ENCODE measurements at regions not wholly inside any gene's neighbourhood (a gene's known extent, or its start where the extent isn't known, plus 50 kb on each side); places are given as distances from the start of the nearest gene placed in this dataset.
"Not testable (repeated sequence)": the region's sequence is repeated elsewhere in the genome, so short reads cannot be mapped to it uniquely, and the experiment has no call there.

DNA sequence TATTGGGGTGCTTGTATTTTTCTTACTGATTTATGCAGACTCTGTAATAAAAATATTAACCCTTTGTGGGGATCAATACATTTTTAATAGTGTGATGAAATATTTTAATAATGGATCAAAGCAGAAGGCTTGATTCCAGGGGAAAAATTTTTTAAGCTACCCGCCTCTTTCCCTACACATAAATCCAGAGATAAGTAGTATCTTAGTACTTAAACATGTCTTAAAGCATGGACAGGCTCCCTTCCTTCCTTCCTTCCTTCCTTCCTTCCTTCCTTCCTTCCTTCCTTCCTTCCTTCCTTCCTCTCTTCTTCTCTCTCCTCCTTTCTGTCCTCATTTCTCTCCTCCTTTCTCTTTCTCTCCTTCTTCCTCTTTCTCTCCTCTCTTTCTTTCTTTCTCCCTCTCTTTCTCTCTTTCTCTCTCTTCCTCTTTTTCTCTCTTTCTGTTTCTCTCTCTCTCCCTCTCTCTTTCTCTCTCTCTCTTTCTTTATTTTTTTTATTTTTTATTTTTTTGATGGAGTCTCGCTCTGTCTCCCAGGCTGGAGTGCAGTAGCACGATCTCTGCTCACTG lies 78.0 kb upstream of the SPRY4 start:
- Histone ChIP-seq H3K9me3 (ENCODE audit: control insufficient read depth in 5 of 5, low read length in 5 of 5) (no peaks in the 10 kb centered on the region), H3K27ac (ENCODE audit: low read depth, low read length) (no peak overlapping the region), H3K36me3 (ENCODE audit: control insufficient read depth in 5 of 5, insufficient read depth in 5 of 5, low read length in 5 of 5) (no peaks in the 10 kb centered on the region), H3K9ac (ENCODE audit: low read length in 5 of 5) (no peak overlapping the region), H3K4me3 (ENCODE audit: low read depth in 1 of 5, low read length in 5 of 5) (no peak overlapping the region), H3K27me3 (ENCODE audit: control insufficient read depth in 5 of 5, insufficient read depth in 4 of 5, low read length in 5 of 5) (no peaks in the 10 kb centered on the region), H3K4me1 (ENCODE audit: control insufficient read depth in 5 of 5, insufficient read depth in 5 of 5, low read length in 5 of 5) (peaks cover 0 to 22% (median 15%) of the 10 kb centered on the region in 5 donors)

DNA sequence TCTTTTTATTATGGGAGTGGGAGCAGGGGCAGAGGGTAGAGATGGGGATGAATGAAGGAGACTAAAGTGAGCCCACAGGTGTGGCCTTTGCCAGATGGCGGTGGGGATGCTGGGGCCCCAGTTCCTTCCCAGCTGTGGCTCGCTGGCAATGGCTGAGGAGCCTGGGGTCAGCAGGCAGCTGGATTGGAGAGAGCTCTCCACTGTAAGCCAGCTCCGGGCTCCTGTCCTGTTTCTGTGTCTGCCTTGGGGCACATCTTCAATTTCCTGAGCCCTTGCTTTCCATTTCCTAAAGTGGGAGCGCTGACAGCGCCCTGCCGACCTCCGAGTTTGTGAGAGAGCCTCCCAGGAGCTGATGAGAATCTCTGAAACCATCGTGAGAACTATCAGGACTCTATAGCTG lies 75.6 kb upstream of the SPRY4 start:
- no peaks in the 10 kb centered on the region for H3K36me3 ChIP-seq (ENCODE audit: control insufficient read depth in 5 of 5, insufficient read depth in 5 of 5, low read length in 5 of 5)
- no peak overlapping the region for H3K27ac ChIP-seq (ENCODE audit: low read depth, low read length)
- peaks cover 0 to 15% (median 11%) of the 10 kb centered on the region in 5 donors for H3K9me3 ChIP-seq (ENCODE audit: control insufficient read depth in 5 of 5, low read length in 5 of 5)
- H3K27me3 ChIP-seq (ENCODE audit: control insufficient read depth in 5 of 5, insufficient read depth in 4 of 5, low read length in 5 of 5): no peaks in the 10 kb centered on the region
- H3K9ac ChIP-seq (ENCODE audit: low read length in 5 of 5): no peak overlapping the region
- H3K4me3 ChIP-seq (ENCODE audit: low read depth in 1 of 5, low read length in 5 of 5): no peak overlapping the region
- H3K4me1 ChIP-seq (ENCODE audit: control insufficient read depth in 5 of 5, insufficient read depth in 5 of 5, low read length in 5 of 5): peaks cover 0 to 18% (median 10%) of the 10 kb centered on the region in 5 donors

DNA sequence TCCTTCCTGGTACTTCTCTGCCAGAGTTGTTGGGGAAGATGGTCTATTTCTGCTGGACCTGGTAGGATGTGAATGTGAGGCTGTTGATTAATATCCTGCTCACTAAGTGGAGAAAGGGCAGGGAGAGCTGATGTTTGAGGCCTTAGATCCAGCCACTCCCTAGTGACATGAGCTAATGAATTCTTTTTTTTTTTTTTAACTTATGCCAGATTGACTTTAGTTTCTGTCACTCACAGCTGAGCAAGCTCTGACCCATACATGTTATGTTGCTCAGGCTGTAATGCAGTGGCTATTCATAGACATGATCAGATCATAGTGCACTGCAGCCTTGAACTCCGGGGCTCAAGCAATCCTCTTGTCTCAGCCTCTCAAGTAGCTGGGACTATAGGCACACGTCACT lies 75.1 kb upstream of the SPRY4 start:
- H3K9ac ChIP-seq (ENCODE audit: low read length in 5 of 5): no peak overlapping the region

DNA sequence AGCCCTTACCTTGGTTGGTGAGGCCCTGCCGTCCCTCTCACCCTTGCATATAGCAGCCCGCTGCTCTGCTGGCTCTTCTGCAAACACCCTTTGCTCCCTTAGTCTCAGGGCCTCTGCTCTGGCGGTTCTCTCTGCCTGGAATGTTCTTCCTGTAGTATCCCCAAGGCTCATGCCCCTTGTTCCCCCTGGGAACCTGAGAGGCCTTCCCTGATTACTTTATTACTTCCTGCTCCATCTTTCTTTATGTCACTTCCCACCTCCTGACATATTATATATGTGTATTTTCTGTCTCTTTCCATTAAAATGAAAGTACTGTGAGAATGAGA lies 73.9 kb upstream of the SPRY4 start:
- no peaks in the 10 kb centered on the region for H3K36me3 ChIP-seq (ENCODE audit: control insufficient read depth in 5 of 5, insufficient read depth in 5 of 5, low read length in 5 of 5)
- no peak overlapping the region for H3K9ac ChIP-seq (ENCODE audit: low read length in 5 of 5)
- H3K27ac ChIP-seq (ENCODE audit: low read depth, low read length): no peak overlapping the region
- H3K4me1 ChIP-seq (ENCODE audit: control insufficient read depth in 5 of 5, insufficient read depth in 5 of 5, low read length in 5 of 5): peaks cover 0 to 18% (median 10%) of the 10 kb centered on the region in 5 donors
- no peak overlapping the region for H3K4me3 ChIP-seq (ENCODE audit: low read depth in 1 of 5, low read length in 5 of 5)
- H3K27me3 ChIP-seq (ENCODE audit: control insufficient read depth in 5 of 5, insufficient read depth in 4 of 5, low read length in 5 of 5): no peaks in the 10 kb centered on the region
- peaks cover 0 to 15% (median 11%) of the 10 kb centered on the region in 5 donors for H3K9me3 ChIP-seq (ENCODE audit: control insufficient read depth in 5 of 5, low read length in 5 of 5)

More for the DNA sequence above, 75.1 kb upstream of the SPRY4 start:
- Histone ChIP-seq H3K27ac (ENCODE audit: low read depth, low read length) (no peak overlapping the region), H3K9me3 (ENCODE audit: control insufficient read depth in 5 of 5, low read length in 5 of 5) (peaks cover 0 to 15% (median 11%) of the 10 kb centered on the region in 5 donors), H3K36me3 (ENCODE audit: control insufficient read depth in 5 of 5, insufficient read depth in 5 of 5, low read length in 5 of 5) (no peaks in the 10 kb centered on the region), H3K4me1 (ENCODE audit: control insufficient read depth in 5 of 5, insufficient read depth in 5 of 5, low read length in 5 of 5) (peaks cover 0 to 18% (median 10%) of the 10 kb centered on the region in 5 donors), H3K4me3 (ENCODE audit: low read depth in 1 of 5, low read length in 5 of 5) (no peak overlapping the region), H3K27me3 (ENCODE audit: control insufficient read depth in 5 of 5, insufficient read depth in 4 of 5, low read length in 5 of 5) (no peaks in the 10 kb centered on the region)

DNA sequence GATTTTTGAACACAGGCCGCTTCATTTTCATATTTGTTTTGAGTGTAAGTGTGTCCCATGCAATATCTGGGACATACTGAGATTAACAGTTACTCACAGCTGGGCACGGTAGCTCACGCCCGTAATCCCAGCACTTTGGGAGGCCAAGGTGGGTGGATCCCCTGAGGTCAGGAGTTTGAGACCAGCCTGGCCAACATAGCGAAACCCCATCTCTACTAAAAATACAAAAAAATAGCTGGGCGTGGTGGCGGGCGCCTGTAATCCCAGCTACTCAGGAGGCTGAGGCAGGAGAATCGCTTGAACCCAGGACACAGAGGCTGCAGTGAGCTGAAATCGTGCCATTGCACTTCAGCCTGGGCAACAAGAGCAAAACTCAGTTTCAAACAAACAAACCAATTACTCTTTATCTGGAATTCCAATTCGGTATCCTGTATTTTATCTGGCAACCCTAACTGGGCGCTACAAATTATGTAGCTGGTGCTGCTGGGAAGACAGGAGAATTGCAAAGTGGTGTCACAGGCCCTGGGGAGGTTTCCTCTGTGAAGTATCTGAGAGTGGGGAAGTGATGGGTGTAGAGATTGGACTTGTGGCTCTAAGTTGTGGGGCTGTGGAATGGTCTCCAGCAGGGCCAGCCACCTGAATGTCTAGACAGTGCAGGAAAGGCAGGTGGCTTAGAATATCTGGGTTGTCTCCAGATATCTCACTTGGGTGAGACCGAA lies 73.3 kb upstream of the SPRY4 start:
- not testable (repeated sequence) for H3K4me3 ChIP-seq (ENCODE audit: low read depth in 1 of 5, low read length in 5 of 5); H3K9ac ChIP-seq (ENCODE audit: low read length in 5 of 5); H3K27ac ChIP-seq (ENCODE audit: low read depth, low read length); H3K36me3 ChIP-seq (ENCODE audit: control insufficient read depth in 5 of 5, insufficient read depth in 5 of 5, low read length in 5 of 5); H3K27me3 ChIP-seq (ENCODE audit: control insufficient read depth in 5 of 5, insufficient read depth in 4 of 5, low read length in 5 of 5)
- H3K9me3 ChIP-seq (ENCODE audit: control insufficient read depth in 5 of 5, low read length in 5 of 5): peaks cover 0 to 15% (median 11%) of the 10 kb centered on the region in 5 donors
- H3K4me1 ChIP-seq (ENCODE audit: control insufficient read depth in 5 of 5, insufficient read depth in 5 of 5, low read length in 5 of 5): peaks cover 0 to 18% (median 10%) of the 10 kb centered on the region in 5 donors

DNA sequence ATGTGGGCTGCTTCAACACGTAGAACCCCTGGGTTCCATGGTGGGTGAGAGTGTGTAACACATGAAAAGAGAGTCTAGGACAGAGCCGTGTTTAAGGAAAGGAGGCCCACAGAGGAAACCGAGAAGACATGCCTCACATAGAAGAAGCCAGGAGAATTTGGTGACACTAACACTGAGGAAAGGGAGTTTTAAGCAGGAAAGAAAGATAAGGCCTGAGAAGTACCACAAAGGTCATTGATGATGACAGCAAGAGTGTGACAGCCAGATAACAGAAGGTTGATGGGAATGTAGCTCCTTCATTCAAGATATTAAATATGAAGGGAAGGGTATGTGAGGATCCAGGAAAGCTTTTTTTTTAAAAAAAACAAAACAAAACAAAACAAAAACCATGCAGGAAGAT lies 72.4 kb upstream of the SPRY4 start:
- no peaks in the 10 kb centered on the region for H3K27me3 ChIP-seq (ENCODE audit: control insufficient read depth in 5 of 5, insufficient read depth in 4 of 5, low read length in 5 of 5)
- H3K27ac ChIP-seq (ENCODE audit: low read depth, low read length): no peak overlapping the region
- H3K9me3 ChIP-seq (ENCODE audit: control insufficient read depth in 5 of 5, low read length in 5 of 5): peaks cover 0 to 15% (median 11%) of the 10 kb centered on the region in 5 donors
- peaks cover 0 to 18% (median 10%) of the 10 kb centered on the region in 5 donors for H3K4me1 ChIP-seq (ENCODE audit: control insufficient read depth in 5 of 5, insufficient read depth in 5 of 5, low read length in 5 of 5)
- H3K36me3 ChIP-seq (ENCODE audit: control insufficient read depth in 5 of 5, insufficient read depth in 5 of 5, low read length in 5 of 5): no peaks in the 10 kb centered on the region
- no peak overlapping the region for H3K9ac ChIP-seq (ENCODE audit: low read length in 5 of 5)
- no peak overlapping the region for H3K4me3 ChIP-seq (ENCODE audit: low read depth in 1 of 5, low read length in 5 of 5)

DNA sequence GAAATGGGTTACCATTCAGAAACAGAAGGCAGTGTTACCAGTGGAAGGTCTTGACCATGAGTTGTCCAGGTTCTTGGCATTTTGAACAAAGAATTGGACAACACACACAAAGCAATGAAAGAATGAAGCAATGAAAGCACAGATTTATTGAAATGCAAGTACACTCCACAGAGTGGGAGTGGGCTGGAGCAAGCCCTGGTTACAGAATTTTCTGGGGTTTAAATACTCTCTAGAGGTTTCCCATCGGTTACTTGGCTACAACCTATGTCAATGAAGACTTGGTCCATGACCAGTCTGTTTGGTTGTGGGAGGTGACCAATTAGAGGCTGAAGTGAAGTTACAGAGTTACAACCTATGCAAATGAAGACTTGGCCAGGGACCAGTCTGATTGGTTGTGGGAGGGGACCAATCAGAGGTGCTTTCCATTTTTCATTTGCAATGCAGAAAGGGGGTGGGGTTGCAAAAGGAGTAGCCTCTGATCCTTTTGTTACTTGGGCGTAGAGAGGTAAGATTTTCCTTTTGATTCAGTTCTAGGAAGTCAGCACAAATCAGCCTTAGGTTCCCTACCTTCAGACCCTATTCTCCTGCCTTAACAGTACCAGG lies 71.7 kb upstream of the SPRY4 start:
- Histone ChIP-seq H3K9me3 (ENCODE audit: control insufficient read depth in 5 of 5, low read length in 5 of 5) (peaks cover 0 to 15% (median 11%) of the 10 kb centered on the region in 5 donors), H3K4me3 (ENCODE audit: low read depth in 1 of 5, low read length in 5 of 5) (no peak overlapping the region), H3K4me1 (ENCODE audit: control insufficient read depth in 5 of 5, insufficient read depth in 5 of 5, low read length in 5 of 5) (peaks cover 0 to 20% (median 12%) of the 10 kb centered on the region in 5 donors), H3K9ac (ENCODE audit: low read length in 5 of 5) (no peak overlapping the region), H3K27ac (ENCODE audit: low read depth, low read length) (no peak overlapping the region), H3K36me3 (ENCODE audit: control insufficient read depth in 5 of 5, insufficient read depth in 5 of 5, low read length in 5 of 5) (no peaks in the 10 kb centered on the region), H3K27me3 (ENCODE audit: control insufficient read depth in 5 of 5, insufficient read depth in 4 of 5, low read length in 5 of 5) (no peaks in the 10 kb centered on the region)

DNA sequence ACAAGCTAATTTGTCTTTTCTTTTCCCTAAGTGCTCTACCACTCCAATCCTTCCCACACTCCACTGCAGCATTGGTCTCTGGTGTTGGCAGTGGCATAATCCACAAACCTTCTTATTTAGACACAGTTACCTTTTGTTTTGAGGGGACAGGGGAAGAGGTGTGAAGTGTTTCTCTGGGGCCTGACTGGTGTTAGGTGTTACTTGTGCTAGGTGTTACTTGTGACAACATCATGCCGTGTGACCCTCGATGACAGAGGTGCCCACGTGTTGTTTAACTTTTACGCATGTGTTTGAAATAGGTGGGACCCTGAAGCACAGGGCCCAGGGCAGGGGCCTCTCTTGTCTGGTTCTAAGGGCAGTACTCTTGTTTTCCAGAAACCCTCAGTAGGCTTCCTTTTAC lies 70.5 kb upstream of the SPRY4 start:
- H3K4me3 ChIP-seq (ENCODE audit: low read depth in 1 of 5, low read length in 5 of 5): no peak overlapping the region
- H3K36me3 ChIP-seq (ENCODE audit: control insufficient read depth in 5 of 5, insufficient read depth in 5 of 5, low read length in 5 of 5): no peaks in the 10 kb centered on the region
- peaks cover 0 to 30% (median 22%) of the 10 kb centered on the region in 5 donors for H3K4me1 ChIP-seq (ENCODE audit: control insufficient read depth in 5 of 5, insufficient read depth in 5 of 5, low read length in 5 of 5)
- H3K9me3 ChIP-seq (ENCODE audit: control insufficient read depth in 5 of 5, low read length in 5 of 5): peaks cover 0 to 15% (median 11%) of the 10 kb centered on the region in 5 donors
- no peak overlapping the region for H3K27ac ChIP-seq (ENCODE audit: low read depth, low read length)
- H3K27me3 ChIP-seq (ENCODE audit: control insufficient read depth in 5 of 5, insufficient read depth in 4 of 5, low read length in 5 of 5): no peaks in the 10 kb centered on the region
- no peak overlapping the region for H3K9ac ChIP-seq (ENCODE audit: low read length in 5 of 5)

DNA sequence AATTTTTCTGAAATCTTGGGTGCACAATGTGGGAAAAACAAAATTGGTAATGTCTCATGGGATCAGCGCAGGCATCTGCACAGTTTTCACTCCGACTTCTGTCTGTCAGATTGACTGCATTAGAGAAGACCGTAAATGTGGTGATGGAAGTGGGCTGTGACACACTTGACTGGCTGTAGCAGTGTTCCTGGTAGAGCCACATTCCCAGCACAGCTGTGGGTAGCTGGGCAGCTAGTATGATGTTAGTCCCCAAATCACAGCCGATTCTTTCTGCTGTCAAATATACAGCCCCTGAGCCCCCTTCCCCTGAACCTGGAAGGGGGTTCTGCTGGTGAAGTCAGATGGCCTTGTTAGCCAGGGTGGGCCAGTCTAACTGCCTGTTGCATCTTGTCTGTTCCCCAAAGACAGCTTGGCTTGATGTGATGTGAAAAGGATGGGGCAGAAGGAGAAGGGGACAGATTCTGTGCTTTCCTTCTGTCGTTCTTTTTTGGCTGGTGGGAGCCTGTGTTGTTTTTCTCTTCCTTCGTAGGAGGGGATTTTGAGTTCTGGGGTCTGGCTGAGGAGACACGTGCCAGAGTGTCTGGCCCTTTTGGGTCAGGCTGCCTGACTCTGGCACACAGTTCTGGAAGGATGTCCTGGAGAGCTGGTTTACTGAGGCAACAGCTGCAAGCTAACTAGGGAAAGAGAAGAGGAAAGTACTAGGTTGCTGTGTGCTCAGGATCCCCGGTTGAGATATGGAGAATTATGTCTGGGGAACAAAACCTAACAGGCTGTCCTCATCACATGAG lies 66.4 kb upstream of the SPRY4 start:
- Histone ChIP-seq H3K9ac (ENCODE audit: low read length in 5 of 5) (no peak overlapping the region), H3K27ac (ENCODE audit: low read depth, low read length) (no peak overlapping the region), H3K4me3 (ENCODE audit: low read depth in 1 of 5, low read length in 5 of 5) (no peak overlapping the region), H3K9me3 (ENCODE audit: control insufficient read depth in 5 of 5, low read length in 5 of 5) (peaks cover 0 to 6% (median 4%) of the 10 kb centered on the region in 5 donors), H3K36me3 (ENCODE audit: control insufficient read depth in 5 of 5, insufficient read depth in 5 of 5, low read length in 5 of 5) (no peaks in the 10 kb centered on the region), H3K4me1 (ENCODE audit: control insufficient read depth in 5 of 5, insufficient read depth in 5 of 5, low read length in 5 of 5) (peaks cover 8 to 40% (median 37%) of the 10 kb centered on the region in 5 donors), H3K27me3 (ENCODE audit: control insufficient read depth in 5 of 5, insufficient read depth in 4 of 5, low read length in 5 of 5) (no peaks in the 10 kb centered on the region)

DNA sequence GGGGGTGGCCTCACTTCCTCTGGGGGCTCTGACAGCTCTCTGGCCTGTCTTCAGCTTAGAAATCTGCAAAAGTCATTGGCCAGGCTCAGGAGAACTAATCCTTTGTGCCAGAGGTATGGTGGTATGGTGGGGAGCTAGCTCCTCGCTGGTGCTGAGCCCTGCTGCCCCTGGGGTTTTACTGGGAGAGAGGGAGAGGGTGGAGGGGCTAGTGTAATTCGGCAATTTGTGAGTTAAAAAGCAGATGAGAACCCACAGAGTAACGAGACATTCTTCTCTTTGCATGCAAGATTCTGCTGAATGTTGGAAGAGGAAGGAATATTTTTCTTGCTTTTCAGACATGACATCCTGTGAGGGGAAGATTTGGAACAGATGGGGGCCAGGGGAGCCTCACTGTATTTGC lies 65.5 kb upstream of the SPRY4 start:
- H3K4me3 ChIP-seq (ENCODE audit: low read depth in 1 of 5, low read length in 5 of 5): no peak overlapping the region
- H3K36me3 ChIP-seq (ENCODE audit: control insufficient read depth in 5 of 5, insufficient read depth in 5 of 5, low read length in 5 of 5): no peaks in the 10 kb centered on the region
- H3K27me3 ChIP-seq (ENCODE audit: control insufficient read depth in 5 of 5, insufficient read depth in 4 of 5, low read length in 5 of 5): no peaks in the 10 kb centered on the region
- H3K27ac ChIP-seq (ENCODE audit: low read depth, low read length): peak overlapping the region; percentile 59
- peaks cover 8 to 40% (median 37%) of the 10 kb centered on the region in 5 donors for H3K4me1 ChIP-seq (ENCODE audit: control insufficient read depth in 5 of 5, insufficient read depth in 5 of 5, low read length in 5 of 5)
- H3K9ac ChIP-seq (ENCODE audit: low read length in 5 of 5): no peak overlapping the region
- no peaks in the 10 kb centered on the region for H3K9me3 ChIP-seq (ENCODE audit: control insufficient read depth in 5 of 5, low read length in 5 of 5)

Data from subcutaneous abdominal adipose tissue (tissue), 5 donors.